ENCODE measurements at regions not wholly inside any gene's neighbourhood (a gene's known extent, or its start where the extent isn't known, plus 50 kb on each side); places are given as distances from the start of the nearest gene placed in this dataset.
A peak's percentile ranks its signal among the peaks of the same experiment; 100 is the strongest.

GRCh38 chr15:100763835-100764750 is 115.5 kb upstream of the ALDH1A3 start:
- no peak for DNase-seq (ENCODE audit: extremely low spot score, unreplicated experiment)
- no peaks in the 10 kb centered on the region for H3K36me3 Mint-ChIP-seq (ENCODE audit: unreplicated experiment)

GRCh38 chr15:100764778-100765466 is 114.7 kb upstream of the ALDH1A3 start:
- H3K4me3 Mint-ChIP-seq (ENCODE audit: unreplicated experiment) = no peak overlapping the region
- H3K36me3 Mint-ChIP-seq (ENCODE audit: unreplicated experiment) = no peaks in the 10 kb centered on the region
- TF ChIP-seq CTCF (IDR thresholded peaks at IDR 0.05) = no peak
- DNase-seq (ENCODE audit: extremely low spot score, unreplicated experiment) = peak; percentile 84
- H3K4me1 Mint-ChIP-seq (ENCODE audit: unreplicated experiment) = peaks cover 32% of the 10 kb centered on the region
- no peaks in the 10 kb centered on the region for H3K9me3 Mint-ChIP-seq (ENCODE audit: unreplicated experiment)
- H3K27me3 Mint-ChIP-seq (ENCODE audit: unreplicated experiment) = no peaks in the 10 kb centered on the region
- H3K27ac Mint-ChIP-seq (ENCODE audit: unreplicated experiment) = peak overlapping the region; percentile 29

More at GRCh38 chr15:100763835-100764750, 115.5 kb upstream of the ALDH1A3 start:
- Mint-ChIP-seq H3K9me3 (ENCODE audit: unreplicated experiment) (no peaks in the 10 kb centered on the region), H3K27me3 (ENCODE audit: unreplicated experiment) (no peaks in the 10 kb centered on the region), H3K4me3 (ENCODE audit: unreplicated experiment) (no peak overlapping the region), H3K27ac (ENCODE audit: unreplicated experiment) (no peak overlapping the region), H3K4me1 (ENCODE audit: unreplicated experiment) (peaks cover 40% of the 10 kb centered on the region)
- TF ChIP-seq CTCF (IDR thresholded peaks at IDR 0.05) = no peak

- H3K36me3 Mint-ChIP-seq (ENCODE audit: unreplicated experiment) = no peaks in the 10 kb centered on the region
- no peaks in the 10 kb centered on the region for H3K9me3 Mint-ChIP-seq (ENCODE audit: unreplicated experiment)
- H3K27me3 Mint-ChIP-seq (ENCODE audit: unreplicated experiment) = no peaks in the 10 kb centered on the region
- H3K4me1 Mint-ChIP-seq (ENCODE audit: unreplicated experiment) = peaks cover 32% of the 10 kb centered on the region
- peak; percentile 83 for DNase-seq (ENCODE audit: extremely low spot score, unreplicated experiment)
- peak; percentile 16 for TF ChIP-seq CTCF (IDR thresholded peaks at IDR 0.05)
- peak overlapping the region; percentile 29 for H3K27ac Mint-ChIP-seq (ENCODE audit: unreplicated experiment)
- H3K4me3 Mint-ChIP-seq (ENCODE audit: unreplicated experiment) = no peak overlapping the region
Measured at GRCh38 chr15:100765467-100766241, 114.0 kb upstream of the ALDH1A3 start.

GRCh38 chr15:100766243-100767000 is 113.2 kb upstream of the ALDH1A3 start:
- peaks cover 32% of the 10 kb centered on the region for H3K4me1 Mint-ChIP-seq (ENCODE audit: unreplicated experiment)
- no peak for TF ChIP-seq CTCF (IDR thresholded peaks at IDR 0.05)
- H3K4me3 Mint-ChIP-seq (ENCODE audit: unreplicated experiment) = no peak overlapping the region
- no peaks in the 10 kb centered on the region for H3K27me3 Mint-ChIP-seq (ENCODE audit: unreplicated experiment)
- DNase-seq (ENCODE audit: extremely low spot score, unreplicated experiment) = peak; percentile 80
- no peaks in the 10 kb centered on the region for H3K36me3 Mint-ChIP-seq (ENCODE audit: unreplicated experiment)
- no peak overlapping the region for H3K27ac Mint-ChIP-seq (ENCODE audit: unreplicated experiment)
- no peaks in the 10 kb centered on the region for H3K9me3 Mint-ChIP-seq (ENCODE audit: unreplicated experiment)

All from osteocyte (in vitro differentiated cells).